Stimulated activated CD8-positive, alpha-beta memory T cell treated with anti-CD3 and anti-CD28 coated beads, Interleukin-4, amount 100 ng/mL, for 1 hour (primary cell): ENCODE measurements at regions not wholly inside any gene's neighbourhood (a gene's known extent, or its start where the extent isn't known, plus 50 kb on each side); places are given as distances from the start of the nearest gene placed in this dataset.

Source experiments
- DNase-seq, 2 donors: peaks; one replicate each; pipeline ENCODE4 v3.0.0-alpha.2; 2020; ENCODE audit warnings: low read depth in 2 of 2, low spot score in 1 of 2

GRCh38 chr6:147621263-147621662 lies 112.8 kb downstream of the SAMD5 start:
- no peak for DNase-seq

GRCh38 chr6:147621961-147622360 lies 113.5 kb downstream of the SAMD5 start:
- no peak for DNase-seq

GRCh38 chr6:147624946-147625515 lies 116.5 kb downstream of the SAMD5 start:
- DNase-seq = no peak

- no peak for DNase-seq
Measured at GRCh38 chr6:147625946-147626345, 117.5 kb downstream of the SAMD5 start.

GRCh38 chr6:147627411-147627810 lies 118.9 kb downstream of the SAMD5 start:
- DNase-seq = no peak

- no peak for DNase-seq
Measured at GRCh38 chr6:147633191-147633590, 124.7 kb downstream of the SAMD5 start.

GRCh38 chr6:147637620-147638195 lies 129.2 kb downstream of the SAMD5 start:
- DNase-seq = no peak

- DNase-seq = no peak
Measured at GRCh38 chr6:147639279-147639678, 130.8 kb downstream of the SAMD5 start.

- no peak for DNase-seq
Measured at GRCh38 chr6:147640606-147641005, 132.1 kb downstream of the SAMD5 start.

GRCh38 chr6:147641511-147641910 lies 133.0 kb downstream of the SAMD5 start:
- no peak for DNase-seq

GRCh38 chr6:147642458-147642857 lies 134.0 kb downstream of the SAMD5 start:
- DNase-seq = no peak

- no peak for DNase-seq
Measured at GRCh38 chr6:147643341-147644200, 135.1 kb downstream of the SAMD5 start.

- no peak for DNase-seq
Measured at GRCh38 chr6:147648916-147649315, 140.4 kb downstream of the SAMD5 start.

GRCh38 chr6:147651249-147652063 lies 143.0 kb downstream of the SAMD5 start:
- DNase-seq = no peak

- no peak for DNase-seq
Measured at GRCh38 chr6:147653631-147654030, 145.1 kb downstream of the SAMD5 start.

GRCh38 chr6:147654103-147654845 lies 145.8 kb downstream of the SAMD5 start:
- no peak for DNase-seq

GRCh38 chr6:147660334-147661311 lies 152.1 kb downstream of the SAMD5 start:
- DNase-seq = no peak

- DNase-seq = no peak
Measured at GRCh38 chr6:147662646-147663045, 154.2 kb downstream of the SAMD5 start.

- DNase-seq = no peak
Measured at GRCh38 chr6:147664092-147664491, 155.6 kb downstream of the SAMD5 start.

- no peak for DNase-seq
Measured at GRCh38 chr6:147666255-147666654, 157.8 kb downstream of the SAMD5 start.
